ENCODE measurements at regions not wholly inside any gene's neighbourhood (a gene's known extent, or its start where the extent isn't known, plus 50 kb on each side); places are given as distances from the start of the nearest gene placed in this dataset.

DNA sequence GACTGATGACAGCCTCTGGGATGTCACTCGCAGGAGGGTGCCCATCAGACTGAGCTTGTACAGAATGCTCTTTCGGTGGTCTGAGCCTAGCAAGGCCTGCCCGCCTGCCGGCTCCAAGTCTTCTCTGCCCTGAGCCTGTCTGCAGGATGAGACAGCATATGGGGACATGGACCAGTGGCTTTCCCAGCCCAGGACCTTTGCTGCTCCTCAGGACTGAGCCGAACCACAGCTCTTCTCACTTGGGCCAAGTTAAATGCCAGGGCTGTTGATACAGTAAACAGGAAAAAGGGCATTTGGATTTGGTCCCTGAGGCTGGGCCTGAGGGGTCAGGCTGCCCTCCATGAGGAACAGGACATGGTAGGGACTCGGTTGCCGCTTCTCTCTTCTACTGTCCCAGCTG lies 64.3 kb upstream of the EPS8L3 start:
- DNase-seq (ENCODE audit: low spot score) (no peak), FAIRE-seq (no peak), ATAC-seq (no peak)
- ChIA-PET POLR2A (no interaction called here), CTCF (ENCODE audit: low intra/inter-chr PET ratio, low total read pairs) (no interaction called here)
- Histone ChIP-seq H3K27ac (ENCODE audit: extremely low read length, insufficient read depth, low read length) (no peak overlapping the region), H2AFZ (ENCODE audit: low read length) (no peak overlapping the region), H4K20me1 (ENCODE audit: insufficient read depth, low read length) (no peaks in the 10 kb centered on the region), H3K79me2 (ENCODE audit: insufficient read depth, low read length) (no peaks in the 10 kb centered on the region), H3K27me3 (ENCODE audit: control insufficient read depth in 1 of 2, insufficient read depth in 2 of 2, low read length in 2 of 2) (peaks cover 0 to 13% of the 10 kb centered on the region in 2 experiments; a peak in 2 of 5 replicates), H3K36me3 (replicated peaks in 1 of 2; ENCODE audit: control insufficient read depth in 1 of 2, insufficient read depth in 2 of 2, low read length in 2 of 2) (no peaks in the 10 kb centered on the region), H3K9ac (ENCODE audit: insufficient read depth, low read depth, low read length) (no peak overlapping the region), H3K4me3 (replicated peaks in 1 of 3; ENCODE audit: insufficient read depth in 1 of 3, low read depth in 2 of 3, low read length in 3 of 3) (no peak overlapping the region), H3K4me1 (ENCODE audit: insufficient read depth, low read length) (peaks cover 22% of the 10 kb centered on the region), H3K4me2 (ENCODE audit: low read depth, low read length) (no peak overlapping the region), H3K9me3 (ENCODE audit: low read length) (no peaks in the 10 kb centered on the region)
- no peak for TF ChIP-seq ZNF296 (CRISPR knock-in tag; conservative IDR thresholded peaks at IDR 0.05)
- TF ChIP-seq, protein P1, sequence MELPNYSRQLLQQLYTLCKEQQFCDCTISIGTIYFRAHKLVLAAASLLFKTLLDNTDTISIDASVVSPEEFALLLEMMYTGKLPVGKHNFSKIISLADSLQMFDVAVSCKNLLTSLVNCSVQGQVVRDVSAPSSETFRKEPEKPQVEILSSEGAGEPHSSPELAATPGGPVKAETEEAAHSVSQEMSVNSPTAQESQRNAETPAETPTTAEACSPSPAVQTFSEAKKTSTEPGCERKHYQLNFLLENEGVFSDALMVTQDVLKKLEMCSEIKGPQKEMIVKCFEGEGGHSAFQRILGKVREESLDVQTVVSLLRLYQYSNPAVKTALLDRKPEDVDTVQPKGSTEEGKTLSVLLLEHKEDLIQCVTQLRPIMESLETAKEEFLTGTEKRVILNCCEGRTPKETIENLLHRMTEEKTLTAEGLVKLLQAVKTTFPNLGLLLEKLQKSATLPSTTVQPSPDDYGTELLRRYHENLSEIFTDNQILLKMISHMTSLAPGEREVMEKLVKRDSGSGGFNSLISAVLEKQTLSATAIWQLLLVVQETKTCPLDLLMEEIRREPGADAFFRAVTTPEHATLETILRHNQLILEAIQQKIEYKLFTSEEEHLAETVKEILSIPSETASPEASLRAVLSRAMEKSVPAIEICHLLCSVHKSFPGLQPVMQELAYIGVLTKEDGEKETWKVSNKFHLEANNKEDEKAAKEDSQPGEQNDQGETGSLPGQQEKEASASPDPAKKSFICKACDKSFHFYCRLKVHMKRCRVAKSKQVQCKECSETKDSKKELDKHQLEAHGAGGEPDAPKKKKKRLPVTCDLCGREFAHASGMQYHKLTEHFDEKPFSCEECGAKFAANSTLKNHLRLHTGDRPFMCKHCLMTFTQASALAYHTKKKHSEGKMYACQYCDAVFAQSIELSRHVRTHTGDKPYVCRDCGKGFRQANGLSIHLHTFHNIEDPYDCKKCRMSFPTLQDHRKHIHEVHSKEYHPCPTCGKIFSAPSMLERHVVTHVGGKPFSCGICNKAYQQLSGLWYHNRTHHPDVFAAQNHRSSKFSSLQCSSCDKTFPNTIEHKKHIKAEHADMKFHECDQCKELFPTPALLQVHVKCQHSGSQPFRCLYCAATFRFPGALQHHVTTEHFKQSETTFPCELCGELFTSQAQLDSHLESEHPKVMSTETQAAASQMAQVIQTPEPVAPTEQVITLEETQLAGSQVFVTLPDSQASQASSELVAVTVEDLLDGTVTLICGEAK (IDR thresholded peaks at IDR 0.05): no peak
- TF ChIP-seq, protein P1 (CRISPR knock-in tag; IDR thresholded peaks at IDR 0.05): no peak
- no peak for TF ChIP-seq GLI4 (CRISPR knock-in tag; IDR thresholded peaks at IDR 0.05; ENCODE audit: borderline replicate concordance)
- no peak for TF ChIP-seq ZNF839 (CRISPR knock-in tag; IDR thresholded peaks at IDR 0.05; ENCODE audit: borderline replicate concordance)
- TF ChIP-seq, protein P2, sequence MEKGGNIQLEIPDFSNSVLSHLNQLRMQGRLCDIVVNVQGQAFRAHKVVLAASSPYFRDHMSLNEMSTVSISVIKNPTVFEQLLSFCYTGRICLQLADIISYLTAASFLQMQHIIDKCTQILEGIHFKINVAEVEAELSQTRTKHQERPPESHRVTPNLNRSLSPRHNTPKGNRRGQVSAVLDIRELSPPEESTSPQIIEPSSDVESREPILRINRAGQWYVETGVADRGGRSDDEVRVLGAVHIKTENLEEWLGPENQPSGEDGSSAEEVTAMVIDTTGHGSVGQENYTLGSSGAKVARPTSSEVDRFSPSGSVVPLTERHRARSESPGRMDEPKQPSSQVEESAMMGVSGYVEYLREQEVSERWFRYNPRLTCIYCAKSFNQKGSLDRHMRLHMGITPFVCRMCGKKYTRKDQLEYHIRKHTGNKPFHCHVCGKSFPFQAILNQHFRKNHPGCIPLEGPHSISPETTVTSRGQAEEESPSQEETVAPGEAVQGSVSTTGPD (CRISPR knock-in tag; IDR thresholded peaks at IDR 0.05): no peak
- no peak for TF ChIP-seq IRF9 (CRISPR knock-in tag; IDR thresholded peaks at IDR 0.05; ENCODE audit: borderline replicate concordance)
- no peak for TF ChIP-seq CHD2 (IDR thresholded peaks at IDR 0.05; ENCODE audit: low read depth, low read length)
- no peak for TF ChIP-seq EEA1 (CRISPR knock-in tag; IDR thresholded peaks at IDR 0.05; ENCODE audit: borderline replicate concordance)
- in situ Hi-C loops (cut with HindIII; ENCODE audit: extremely low pct_ligation_motif_present, low pct_unique_long_range_greater_than_20kb): no loop called here
- no TSS peak for BruUV-seq (replicated peaks)
- 79% methylated on average over 7 of the region's 7 CpGs for WGBS (ENCODE audit: low lambda C conversion rate)
- intact Hi-C loops (cut with micrococcal nuclease; ENCODE audit: unreplicated experiment): no loop called here
